Activated CD4-positive, alpha-beta memory T cell treated with anti-CD3 and anti-CD28 coated beads for 36 hours (primary cell): ENCODE measurements at regions not wholly inside any gene's neighbourhood (a gene's known extent, or its start where the extent isn't known, plus 50 kb on each side); places are given as distances from the start of the nearest gene placed in this dataset.

Source experiments
- CTCF ChIA-PET: fragments of 350-600 bp; sonication (Branson Sonifier 250); formaldehyde crosslinking; loops from one replicate; lab custom pipeline; 2021; ENCODE audit warnings: antibody characterized with exemption, inconsistent platforms; lab: Charles Lee
- POLR2A ChIA-PET: fragments of 350-600 bp; sonication (Branson Sonifier 250); formaldehyde crosslinking; loops from one replicate; lab custom pipeline; 2021; ENCODE audit warnings: antibody characterized with exemption; lab: Charles Lee
- DNase-seq: peaks from one replicate; pipeline ENCODE4 v3.0.0-alpha.2; 2020
- H3K27ac Mint-ChIP-seq: one replicate; pipeline ENCODE4 v1.8.0; 2021; ENCODE audit warnings: mixed read lengths
- H3K27me3 Mint-ChIP-seq: one replicate; pipeline ENCODE4 v1.8.0; 2021; ENCODE audit warnings: mixed read lengths
- H3K36me3 Mint-ChIP-seq: one replicate; pipeline ENCODE4 v1.8.0; 2021; ENCODE audit warnings: mixed read lengths
- H3K4me1 Mint-ChIP-seq: one replicate; pipeline ENCODE4 v1.8.0; 2021; ENCODE audit warnings: low read depth, mixed read lengths
- H3K4me3 Mint-ChIP-seq: one replicate; pipeline ENCODE4 v1.8.0; 2021; ENCODE audit warnings: mild to moderate bottlenecking, mixed read lengths
- H3K9me3 Mint-ChIP-seq: one replicate; pipeline ENCODE4 v1.8.0; 2021; ENCODE audit warnings: mixed read lengths
- intact Hi-C: fragments of 100-400 bp; cut with micrococcal nuclease; formaldehyde crosslinking; loops from one replicate; pipeline ENCODE4 v1.15.1; 2023

GRCh38 chr10:117885206-117885829 lies 161.4 kb downstream of the RAB11FIP2 start:
- Mint-ChIP-seq H3K9me3 (no peaks in the 10 kb centered on the region), H3K36me3 (no peaks in the 10 kb centered on the region), H3K27me3 (peaks cover 5% of the 10 kb centered on the region), H3K4me3 (no peak overlapping the region), H3K4me1 (no peaks in the 10 kb centered on the region), H3K27ac (no peak overlapping the region)
- intact Hi-C loops = no loop called here
- POLR2A ChIA-PET = no interaction called here
- CTCF ChIA-PET = no interaction called here
- no peak for DNase-seq

- no peaks in the 10 kb centered on the region for H3K4me1 Mint-ChIP-seq
- H3K27ac Mint-ChIP-seq = no peak overlapping the region
- H3K27me3 Mint-ChIP-seq = peaks cover 5% of the 10 kb centered on the region
- no peak overlapping the region for H3K4me3 Mint-ChIP-seq
- intact Hi-C loops = no loop called here
- CTCF ChIA-PET = no interaction called here
- DNase-seq = no peak
- POLR2A ChIA-PET = no interaction called here
- no peaks in the 10 kb centered on the region for H3K36me3 Mint-ChIP-seq
- no peaks in the 10 kb centered on the region for H3K9me3 Mint-ChIP-seq
These were observed 160.0 kb downstream of the RAB11FIP2 start for GRCh38 chr10:117886766-117887165.

GRCh38 chr10:117889664-117890063 lies 157.1 kb downstream of the RAB11FIP2 start:
- Mint-ChIP-seq H3K4me3 (no peak overlapping the region), H3K9me3 (no peaks in the 10 kb centered on the region), H3K4me1 (no peaks in the 10 kb centered on the region), H3K27ac (no peak overlapping the region), H3K27me3 (peaks cover 5% of the 10 kb centered on the region), H3K36me3 (no peaks in the 10 kb centered on the region)
- ChIA-PET CTCF (no interaction called here), POLR2A (no interaction called here)
- intact Hi-C loops = no loop called here
- DNase-seq = no peak

GRCh38 chr10:117892681-117893220 lies 154.0 kb downstream of the RAB11FIP2 start:
- CTCF ChIA-PET = no interaction called here
- intact Hi-C loops = no loop called here
- no peak overlapping the region for H3K27ac Mint-ChIP-seq
- peaks cover 5% of the 10 kb centered on the region for H3K27me3 Mint-ChIP-seq
- H3K4me1 Mint-ChIP-seq = no peaks in the 10 kb centered on the region
- no peak overlapping the region for H3K4me3 Mint-ChIP-seq
- no peak for DNase-seq
- POLR2A ChIA-PET = no interaction called here
- peaks cover 2% of the 10 kb centered on the region for H3K9me3 Mint-ChIP-seq
- no peaks in the 10 kb centered on the region for H3K36me3 Mint-ChIP-seq

GRCh38 chr10:117894339-117894738 lies 152.4 kb downstream of the RAB11FIP2 start:
- no peaks in the 10 kb centered on the region for H3K4me1 Mint-ChIP-seq
- ChIA-PET POLR2A (no interaction called here), CTCF (no interaction called here)
- H3K27ac Mint-ChIP-seq = no peak overlapping the region
- no peak for DNase-seq
- H3K9me3 Mint-ChIP-seq = peaks cover 2% of the 10 kb centered on the region
- no peak overlapping the region for H3K4me3 Mint-ChIP-seq
- intact Hi-C loops = no loop called here
- H3K27me3 Mint-ChIP-seq = peaks cover 5% of the 10 kb centered on the region
- H3K36me3 Mint-ChIP-seq = no peaks in the 10 kb centered on the region

GRCh38 chr10:117896517-117896916 lies 150.2 kb downstream of the RAB11FIP2 start:
- Mint-ChIP-seq H3K4me3 (no peak overlapping the region), H3K27me3 (peaks cover 3% of the 10 kb centered on the region), H3K27ac (no peak overlapping the region), H3K36me3 (no peaks in the 10 kb centered on the region), H3K9me3 (peaks cover 2% of the 10 kb centered on the region), H3K4me1 (no peaks in the 10 kb centered on the region)
- ChIA-PET CTCF (no interaction called here), POLR2A (no interaction called here)
- intact Hi-C loops = no loop called here
- DNase-seq = no peak

- Mint-ChIP-seq H3K27ac (no peak overlapping the region), H3K36me3 (no peaks in the 10 kb centered on the region), H3K4me3 (no peak overlapping the region), H3K27me3 (peaks cover 3% of the 10 kb centered on the region), H3K4me1 (no peaks in the 10 kb centered on the region), H3K9me3 (peaks cover 2% of the 10 kb centered on the region)
- DNase-seq = no peak
- CTCF ChIA-PET = no interaction called here
- POLR2A ChIA-PET = no interaction called here
- intact Hi-C loops = no loop called here
These were observed 147.5 kb downstream of the RAB11FIP2 start for GRCh38 chr10:117899181-117899683.

GRCh38 chr10:117900280-117900679 lies 146.5 kb downstream of the RAB11FIP2 start:
- no peaks in the 10 kb centered on the region for H3K4me1 Mint-ChIP-seq
- no peak overlapping the region for H3K4me3 Mint-ChIP-seq
- peaks cover 2% of the 10 kb centered on the region for H3K9me3 Mint-ChIP-seq
- peaks cover 1% of the 10 kb centered on the region for H3K27me3 Mint-ChIP-seq
- H3K36me3 Mint-ChIP-seq = no peaks in the 10 kb centered on the region
- ChIA-PET POLR2A (no interaction called here), CTCF (no interaction called here)
- no peak for DNase-seq
- H3K27ac Mint-ChIP-seq = no peak overlapping the region
- intact Hi-C loops = no loop called here

- no peak overlapping the region for H3K4me3 Mint-ChIP-seq
- ChIA-PET CTCF (no interaction called here), POLR2A (no interaction called here)
- DNase-seq = no peak
- peaks cover 7% of the 10 kb centered on the region for H3K27me3 Mint-ChIP-seq
- intact Hi-C loops = no loop called here
- no peaks in the 10 kb centered on the region for H3K4me1 Mint-ChIP-seq
- H3K36me3 Mint-ChIP-seq = no peaks in the 10 kb centered on the region
- H3K9me3 Mint-ChIP-seq = no peaks in the 10 kb centered on the region
- no peak overlapping the region for H3K27ac Mint-ChIP-seq
These were observed 142.9 kb downstream of the RAB11FIP2 start for GRCh38 chr10:117903854-117904253.

GRCh38 chr10:117905404-117905803 lies 141.3 kb downstream of the RAB11FIP2 start:
- intact Hi-C loops = no loop called here
- Mint-ChIP-seq H3K36me3 (no peaks in the 10 kb centered on the region), H3K27ac (no peak overlapping the region), H3K9me3 (no peaks in the 10 kb centered on the region), H3K4me1 (no peaks in the 10 kb centered on the region), H3K4me3 (no peak overlapping the region), H3K27me3 (peaks cover 12% of the 10 kb centered on the region)
- DNase-seq = no peak
- ChIA-PET CTCF (no interaction called here), POLR2A (no interaction called here)

- H3K4me3 Mint-ChIP-seq = no peak overlapping the region
- intact Hi-C loops = no loop called here
- ChIA-PET CTCF (no interaction called here), POLR2A (no interaction called here)
- H3K36me3 Mint-ChIP-seq = no peaks in the 10 kb centered on the region
- DNase-seq = no peak
- no peak overlapping the region for H3K27ac Mint-ChIP-seq
- H3K9me3 Mint-ChIP-seq = no peaks in the 10 kb centered on the region
- H3K27me3 Mint-ChIP-seq = peaks cover 27% of the 10 kb centered on the region
- H3K4me1 Mint-ChIP-seq = no peaks in the 10 kb centered on the region
These were observed 135.1 kb downstream of the RAB11FIP2 start for GRCh38 chr10:117911684-117912083.

- Mint-ChIP-seq H3K4me1 (no peaks in the 10 kb centered on the region), H3K27me3 (peaks cover 22% of the 10 kb centered on the region), H3K27ac (no peak overlapping the region), H3K36me3 (no peaks in the 10 kb centered on the region), H3K9me3 (no peaks in the 10 kb centered on the region), H3K4me3 (no peak overlapping the region)
- CTCF ChIA-PET = no interaction called here
- no peak for DNase-seq
- intact Hi-C loops = no loop called here
- POLR2A ChIA-PET = no interaction called here
These were observed 132.4 kb downstream of the RAB11FIP2 start for GRCh38 chr10:117914334-117914733.

GRCh38 chr10:117920956-117921355 lies 125.8 kb downstream of the RAB11FIP2 start:
- H3K4me1 Mint-ChIP-seq = no peaks in the 10 kb centered on the region
- POLR2A ChIA-PET = no interaction called here
- CTCF ChIA-PET = no interaction called here
- H3K27ac Mint-ChIP-seq = no peak overlapping the region
- no peaks in the 10 kb centered on the region for H3K36me3 Mint-ChIP-seq
- intact Hi-C loops = no loop called here
- H3K4me3 Mint-ChIP-seq = no peak overlapping the region
- no peak for DNase-seq
- H3K27me3 Mint-ChIP-seq = no peaks in the 10 kb centered on the region
- no peaks in the 10 kb centered on the region for H3K9me3 Mint-ChIP-seq
